Transverse colon (tissue), 3 donors: ENCODE measurements at regions not wholly inside any gene's neighbourhood (a gene's known extent, or its start where the extent isn't known, plus 50 kb on each side); places are given as distances from the start of the nearest gene placed in this dataset.

Source experiments
- POLR2A ChIP-seq: fragments of 450-650 bp; IDR thresholded peaks from one replicate; pipeline ENCODE4 v1.6.1; 2016; ENCODE audit warnings: antibody characterized with exemption, mild to moderate bottlenecking, moderate library complexity
- TF ChIP-seq, protein P1 (sequence below), 5 experiments: fragments of 200-600 bp in 3 of 5; fragments of 450-650 bp in 2 of 5; sonication (generic) in 3 of 5; IDR thresholded peaks; 1 replicate in 2 of 5; 2 replicates in 3 of 5; pipeline ENCODE4 v1.5.1; 2016 to 2017; ENCODE audit warnings: antibody characterized with exemption in 5 of 5, inconsistent platforms in 3 of 5, mild to moderate bottlenecking in 2 of 5, moderate library complexity in 1 of 5

DNA sequence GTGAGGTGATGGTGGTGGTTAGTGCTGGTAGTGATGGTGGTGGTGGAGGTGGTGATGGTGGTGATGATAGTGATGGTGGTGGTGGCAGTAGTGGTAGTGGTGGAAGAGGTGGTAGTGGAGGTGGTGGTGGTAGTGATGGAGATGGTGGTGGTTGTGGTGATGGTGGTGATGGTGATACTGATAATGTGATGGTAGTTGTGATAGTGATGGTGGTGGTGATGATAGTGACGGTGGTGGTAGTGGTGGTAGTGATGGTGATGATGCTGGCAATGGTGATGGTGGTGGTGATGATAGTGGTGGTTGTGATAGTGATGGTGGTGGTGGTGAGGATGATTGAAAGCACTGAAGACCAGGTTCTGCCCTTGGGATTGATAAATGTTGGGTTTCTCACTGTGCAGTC is 85.2 kb upstream of the SLC1A3 start:
- TF ChIP-seq, protein P1, sequence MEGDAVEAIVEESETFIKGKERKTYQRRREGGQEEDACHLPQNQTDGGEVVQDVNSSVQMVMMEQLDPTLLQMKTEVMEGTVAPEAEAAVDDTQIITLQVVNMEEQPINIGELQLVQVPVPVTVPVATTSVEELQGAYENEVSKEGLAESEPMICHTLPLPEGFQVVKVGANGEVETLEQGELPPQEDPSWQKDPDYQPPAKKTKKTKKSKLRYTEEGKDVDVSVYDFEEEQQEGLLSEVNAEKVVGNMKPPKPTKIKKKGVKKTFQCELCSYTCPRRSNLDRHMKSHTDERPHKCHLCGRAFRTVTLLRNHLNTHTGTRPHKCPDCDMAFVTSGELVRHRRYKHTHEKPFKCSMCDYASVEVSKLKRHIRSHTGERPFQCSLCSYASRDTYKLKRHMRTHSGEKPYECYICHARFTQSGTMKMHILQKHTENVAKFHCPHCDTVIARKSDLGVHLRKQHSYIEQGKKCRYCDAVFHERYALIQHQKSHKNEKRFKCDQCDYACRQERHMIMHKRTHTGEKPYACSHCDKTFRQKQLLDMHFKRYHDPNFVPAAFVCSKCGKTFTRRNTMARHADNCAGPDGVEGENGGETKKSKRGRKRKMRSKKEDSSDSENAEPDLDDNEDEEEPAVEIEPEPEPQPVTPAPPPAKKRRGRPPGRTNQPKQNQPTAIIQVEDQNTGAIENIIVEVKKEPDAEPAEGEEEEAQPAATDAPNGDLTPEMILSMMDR (IDR thresholded peaks at IDR 0.05): no peak
- no peak for TF ChIP-seq POLR2A
